Transverse colon (tissue), 4 donors: ENCODE measurements at regions not wholly inside any gene's neighbourhood (a gene's known extent, or its start where the extent isn't known, plus 50 kb on each side); places are given as distances from the start of the nearest gene placed in this dataset.

ENCODE experiments used
- DNase-seq: peaks from one replicate; pipeline ENCODE4 v3.0.0-alpha.2; 2019
- H3K27ac ChIP-seq, 4 donors: fragments of 200-600 bp; sonication (generic); 2 replicates each; pipeline ENCODE4 v1.5.1; 2016 to 2018; ENCODE audit warnings: inconsistent platforms in 4 of 4
- H3K27me3 ChIP-seq: fragments of 200-600 bp; sonication (generic); 2 replicates; pipeline ENCODE4 v1.5.1; 2017; ENCODE audit warnings: inconsistent platforms
- H3K36me3 ChIP-seq, 4 donors: fragments of 200-600 bp; sonication (generic); 2 replicates each; pipeline ENCODE4 v1.5.1; 2017 to 2019; ENCODE audit warnings: inconsistent platforms in 4 of 4
- H3K4me1 ChIP-seq, 4 donors: fragments of 200-600 bp; sonication (generic); 2 replicates each; pipeline ENCODE4 v1.5.1; 2017 to 2020; ENCODE audit warnings: inconsistent platforms in 4 of 4
- H3K4me3 ChIP-seq, 4 donors: fragments of 200-600 bp; sonication (generic); 1 replicate in 1 of 4; 2 replicates in 3 of 4; pipeline versions ENCODE4 v1.5.1 to v1.6.1; 2017 to 2019; ENCODE audit warnings: inconsistent platforms in 4 of 4
- H3K9me3 ChIP-seq, 2 donors: fragments of 200-600 bp; sonication (generic); 2 replicates each; pipeline ENCODE4 v1.5.1; 2017 to 2019; ENCODE audit warnings: inconsistent platforms in 2 of 2
- CTCF ChIP-seq, 5 experiments: fragments of 200-600 bp in 3 of 5; fragments of 450-650 bp in 2 of 5; sonication (generic) in 3 of 5; IDR thresholded peaks; 1 replicate in 2 of 5; 2 replicates in 3 of 5; pipeline ENCODE4 v1.5.1; 2016 to 2017; ENCODE audit warnings: antibody characterized with exemption in 5 of 5, inconsistent platforms in 3 of 5, mild to moderate bottlenecking in 2 of 5, moderate library complexity in 1 of 5
- EP300 ChIP-seq: sonication (generic); formaldehyde crosslinking; IDR thresholded peaks from one replicate; pipeline ENCODE4 v1.6.1; 2017; ENCODE audit warnings: antibody characterized with exemption, low read depth
- POLR2A ChIP-seq: fragments of 450-650 bp; IDR thresholded peaks from one replicate; pipeline ENCODE4 v1.6.1; 2016; ENCODE audit warnings: antibody characterized with exemption, mild to moderate bottlenecking, moderate library complexity
- POLR2AphosphoS5 ChIP-seq, 3 donors: sonication (generic); formaldehyde crosslinking; IDR thresholded peaks; one replicate each; pipeline ENCODE4 v1.6.1; 2016; ENCODE audit warnings: antibody characterized with exemption in 3 of 3
- WGBS, 2 donors: methylation state at CpG; one replicate each; pipeline ENCODE4 v1.1.5; 2018; ENCODE audit warnings: low coverage in 1 of 2; 5-methylcytosine and 5-hydroxymethylcytosine counted together
- in situ Hi-C, 4 donors: fragments of 200-750 bp; cut with MboI; loops; one replicate each; pipeline versions ENCODE4 v1.15.0 to v1.15.1; 2017; ENCODE audit warnings: low sequenced_read_pairs in 3 of 4, low pct_ligation_motif_present in 1 of 4, low pct_unique_long_range_greater_than_20kb in 1 of 4
- intact Hi-C: fragments of 100-400 bp; cut with DNase I; formaldehyde crosslinking; loops from one replicate; pipeline ENCODE4 v1.15.1; 2023; ENCODE audit warnings: low total_unique reads

GRCh38 chr13:47869776-47870175 lies 131.3 kb downstream of the SUCLA2 start:
- intact Hi-C loops, result no loop called here
- H3K27me3 ChIP-seq, result no peaks in the 10 kb centered on the region
- no peak overlapping the region for H3K4me3 ChIP-seq
- DNase-seq, result no peak
- no peaks in the 10 kb centered on the region for H3K36me3 ChIP-seq
- no peaks in the 10 kb centered on the region for H3K4me1 ChIP-seq
- in situ Hi-C loops, result no loop called here
- TF ChIP-seq CTCF (IDR thresholded peaks at IDR 0.05), result no peak
- TF ChIP-seq POLR2A, result no peak
- no peak for TF ChIP-seq POLR2AphosphoS5 (IDR thresholded peaks at IDR 0.05)
- TF ChIP-seq EP300, result no peak
- peaks cover 5 to 13% of the 10 kb centered on the region in 2 donors for H3K9me3 ChIP-seq
- H3K27ac ChIP-seq, result no peak overlapping the region

DNA sequence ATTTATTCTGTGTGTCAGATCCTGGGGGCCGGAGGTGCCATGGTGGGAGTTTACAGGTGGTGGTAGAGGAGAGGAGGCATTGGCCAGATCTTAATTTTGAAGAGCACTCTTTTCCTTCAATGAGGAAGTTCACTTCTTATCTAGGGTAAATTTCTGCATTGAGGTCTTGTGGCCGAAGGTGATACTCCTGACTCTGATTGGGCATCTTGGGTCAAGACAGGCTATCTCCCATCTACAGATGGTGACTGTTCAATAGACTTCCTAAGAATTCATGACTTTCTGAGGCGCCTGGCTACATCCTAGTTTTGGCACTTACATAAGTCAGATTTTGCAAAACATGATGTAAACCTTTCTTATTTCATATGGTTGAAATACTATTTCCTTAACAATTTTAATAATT lies 135.2 kb downstream of the SUCLA2 start:
- DNase-seq, result no peak
- no peak for TF ChIP-seq EP300
- no peak for TF ChIP-seq POLR2AphosphoS5 (IDR thresholded peaks at IDR 0.05)
- no peak for TF ChIP-seq CTCF (IDR thresholded peaks at IDR 0.05)
- TF ChIP-seq POLR2A, result no peak
- in situ Hi-C loops (no loop called here), intact Hi-C loops (no loop called here)
- Histone ChIP-seq H3K27ac (no peak overlapping the region), H3K9me3 (no peaks in the 10 kb centered on the region), H3K36me3 (no peaks in the 10 kb centered on the region), H3K4me3 (no peak overlapping the region), H3K4me1 (no peaks in the 10 kb centered on the region), H3K27me3 (no peaks in the 10 kb centered on the region)
- WGBS, 2 donors, result 67 to 83% methylated on average over 1 to 3 of the region's 3 CpGs

DNA sequence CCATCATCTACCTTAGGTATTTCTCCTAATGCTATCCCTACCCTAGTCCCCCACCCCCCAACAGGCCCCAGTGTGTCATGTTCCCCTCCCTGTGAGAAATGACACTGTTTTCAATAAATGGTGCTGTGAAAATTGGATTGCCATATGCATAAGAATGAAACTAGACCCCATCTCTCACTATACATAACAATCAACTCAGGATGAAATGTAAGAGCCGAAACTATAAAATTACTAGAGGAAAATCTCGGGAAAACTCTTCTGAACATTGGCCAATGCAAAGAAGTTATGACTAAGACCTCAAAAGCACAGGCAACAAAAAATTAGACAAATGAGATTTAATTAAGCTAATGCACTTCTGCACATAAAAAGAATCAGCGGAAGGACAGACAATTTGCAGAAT lies 138.2 kb downstream of the SUCLA2 start:
- in situ Hi-C loops, result no loop called here

DNA sequence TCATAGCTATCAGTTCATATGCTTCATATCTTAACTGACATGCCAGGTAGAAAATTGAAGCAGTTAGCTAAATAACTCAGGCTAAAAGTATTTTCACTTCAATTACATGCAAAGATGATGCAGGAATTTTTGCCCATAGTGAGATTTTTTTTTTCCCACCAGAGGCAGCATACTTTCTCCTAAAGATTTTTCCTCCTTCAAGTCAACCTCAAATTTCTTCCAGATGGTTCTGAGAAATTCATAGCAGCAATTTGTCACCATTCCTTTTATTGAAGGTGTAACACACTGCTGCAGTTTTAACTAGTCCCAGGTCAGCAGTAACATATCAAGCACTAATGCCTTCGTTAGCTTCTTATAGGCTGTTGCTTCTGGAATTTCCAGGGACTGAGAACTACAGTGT lies 141.9 kb downstream of the SUCLA2 start:
- Histone ChIP-seq H3K36me3 (no peaks in the 10 kb centered on the region), H3K4me1 (no peaks in the 10 kb centered on the region), H3K27me3 (no peaks in the 10 kb centered on the region), H3K9me3 (no peaks in the 10 kb centered on the region), H3K27ac (no peak overlapping the region), H3K4me3 (no peak overlapping the region)
- in situ Hi-C loops (no loop called here), intact Hi-C loops (no loop called here)
- no peak for DNase-seq
- 64 to 100% methylated on average over 1 of the region's 1 CpG for WGBS, 2 donors
- TF ChIP-seq EP300, result no peak
- no peak for TF ChIP-seq CTCF (IDR thresholded peaks at IDR 0.05)
- no peak for TF ChIP-seq POLR2AphosphoS5 (IDR thresholded peaks at IDR 0.05)
- no peak for TF ChIP-seq POLR2A

More for the DNA sequence above, 138.2 kb downstream of the SUCLA2 start:
- no peaks in the 10 kb centered on the region for H3K4me1 ChIP-seq
- intact Hi-C loops, result loop anchor here (2.0 kb wide), 1 partner anchor 64 kb away; no protein-coding TSS in a partner anchor
- TF ChIP-seq EP300, result no peak
- no peak for TF ChIP-seq CTCF (IDR thresholded peaks at IDR 0.05)
- TF ChIP-seq POLR2A, result no peak
- no peak for TF ChIP-seq POLR2AphosphoS5 (IDR thresholded peaks at IDR 0.05)
- H3K27me3 ChIP-seq, result no peaks in the 10 kb centered on the region
- H3K27ac ChIP-seq, result no peak overlapping the region
- no peaks in the 10 kb centered on the region for H3K36me3 ChIP-seq
- DNase-seq, result no peak
- H3K9me3 ChIP-seq, result no peaks in the 10 kb centered on the region
- 80 to 84% methylated on average over 3 of the region's 3 CpGs for WGBS, 2 donors
- H3K4me3 ChIP-seq, result no peak overlapping the region
